Coronary artery (tissue), 2 donors: ENCODE measurements at regions not wholly inside any gene's neighbourhood (a gene's known extent, or its start where the extent isn't known, plus 50 kb on each side); places are given as distances from the start of the nearest gene placed in this dataset.

Experiments used
- DNase-seq: peaks from one replicate; pipeline ENCODE4 v3.0.0-alpha.2; 2017; ENCODE audit warnings: low spot score
- H3K27ac ChIP-seq, 2 donors: fragments of 200-600 bp; sonication (generic); one replicate each; pipeline ENCODE4 v1.5.1; 2016 to 2019
- H3K4me3 ChIP-seq: fragments of 200-600 bp; sonication (generic); 2 replicates; pipeline ENCODE4 v1.5.1; 2016; ENCODE audit warnings: mild to moderate bottlenecking, moderate library complexity
- TF ChIP-seq, protein P1 (sequence below): fragments of 200-600 bp; sonication (generic); IDR thresholded peaks from one replicate; pipeline ENCODE4 v1.5.1; 2019; ENCODE audit warnings: antibody characterized with exemption

DNA sequence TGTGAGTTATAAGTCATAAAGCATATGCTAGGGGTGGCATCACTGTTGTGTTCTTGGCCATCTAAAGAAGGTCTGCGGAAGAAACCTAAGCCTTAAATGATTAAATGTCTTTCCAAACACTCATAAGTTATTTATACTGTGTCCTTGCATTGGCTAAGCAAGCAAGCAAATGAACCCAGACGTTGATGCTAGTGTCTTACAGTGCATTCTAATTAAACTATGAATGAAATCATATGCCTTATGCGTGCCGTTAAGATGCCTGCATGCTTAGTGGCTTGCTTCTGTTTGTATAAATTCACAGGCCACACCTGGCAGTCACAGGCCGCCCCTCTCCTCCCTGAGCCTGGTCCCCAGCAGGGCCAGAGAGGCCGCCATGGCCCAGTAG, 49.9 kb downstream of the RIN2 start:
- TF ChIP-seq, protein P1, sequence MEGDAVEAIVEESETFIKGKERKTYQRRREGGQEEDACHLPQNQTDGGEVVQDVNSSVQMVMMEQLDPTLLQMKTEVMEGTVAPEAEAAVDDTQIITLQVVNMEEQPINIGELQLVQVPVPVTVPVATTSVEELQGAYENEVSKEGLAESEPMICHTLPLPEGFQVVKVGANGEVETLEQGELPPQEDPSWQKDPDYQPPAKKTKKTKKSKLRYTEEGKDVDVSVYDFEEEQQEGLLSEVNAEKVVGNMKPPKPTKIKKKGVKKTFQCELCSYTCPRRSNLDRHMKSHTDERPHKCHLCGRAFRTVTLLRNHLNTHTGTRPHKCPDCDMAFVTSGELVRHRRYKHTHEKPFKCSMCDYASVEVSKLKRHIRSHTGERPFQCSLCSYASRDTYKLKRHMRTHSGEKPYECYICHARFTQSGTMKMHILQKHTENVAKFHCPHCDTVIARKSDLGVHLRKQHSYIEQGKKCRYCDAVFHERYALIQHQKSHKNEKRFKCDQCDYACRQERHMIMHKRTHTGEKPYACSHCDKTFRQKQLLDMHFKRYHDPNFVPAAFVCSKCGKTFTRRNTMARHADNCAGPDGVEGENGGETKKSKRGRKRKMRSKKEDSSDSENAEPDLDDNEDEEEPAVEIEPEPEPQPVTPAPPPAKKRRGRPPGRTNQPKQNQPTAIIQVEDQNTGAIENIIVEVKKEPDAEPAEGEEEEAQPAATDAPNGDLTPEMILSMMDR = no peak
- DNase-seq = no peak
- H3K4me3 ChIP-seq = no peak overlapping the region
- H3K27ac ChIP-seq = no peak overlapping the region

- DNase-seq = no peak
- Histone ChIP-seq H3K4me3 (no peak overlapping the region), H3K27ac (no peak overlapping the region)
- TF ChIP-seq, protein P1 = no peak
These were observed 50.4 kb downstream of the RIN2 start for GRCh38 chr20:19808498-19808897.

- Histone ChIP-seq H3K27ac (no peak overlapping the region), H3K4me3 (no peak overlapping the region)
- DNase-seq = no peak
- TF ChIP-seq, protein P1 = no peak
These were observed 51.4 kb downstream of the RIN2 start for GRCh38 chr20:19809505-19809904.

DNA sequence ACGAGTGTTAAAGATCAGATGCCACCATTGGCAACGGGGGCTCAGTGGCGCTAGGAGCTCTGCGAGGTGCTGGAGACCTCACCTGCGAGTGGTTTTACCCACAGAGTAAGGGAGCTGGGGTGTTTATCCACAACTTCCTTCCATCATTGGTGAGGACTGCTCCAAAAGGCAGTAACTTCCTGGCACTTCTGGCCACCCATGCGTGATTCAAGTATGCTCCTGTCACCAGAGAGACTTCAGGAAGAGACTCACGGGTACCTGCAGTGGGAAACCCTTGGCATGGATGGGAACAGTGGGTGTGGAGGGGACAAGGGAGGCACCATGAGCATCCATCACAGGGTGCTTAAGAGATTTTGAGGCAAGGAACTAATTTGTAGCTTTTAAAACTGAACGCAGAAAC, 53.2 kb downstream of the RIN2 start:
- Histone ChIP-seq H3K4me3 (no peak overlapping the region), H3K27ac (no peak overlapping the region)
- TF ChIP-seq, protein P1 = no peak
- DNase-seq = no peak

DNA sequence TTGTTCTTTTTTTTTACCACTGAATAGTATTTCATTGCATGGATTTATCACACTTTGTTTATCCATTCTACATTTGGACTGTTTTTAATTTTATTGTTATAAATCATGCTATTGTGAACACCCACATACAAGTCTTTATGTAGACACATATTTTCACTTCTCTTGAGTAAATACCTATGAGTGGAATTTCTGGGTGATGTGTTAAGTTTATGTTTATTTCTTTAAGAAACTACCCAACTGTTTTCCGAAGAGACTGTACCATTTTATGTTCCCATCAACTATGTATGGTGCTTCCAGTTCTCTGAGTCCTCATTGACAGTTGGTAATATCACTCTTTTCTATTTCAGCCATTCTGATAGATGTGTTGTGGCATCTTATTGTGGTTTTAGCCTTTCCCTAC, 54.0 kb downstream of the RIN2 start:
- no peak overlapping the region for H3K4me3 ChIP-seq

GRCh38 chr20:19812696-19813095, 54.6 kb downstream of the RIN2 start:
- peak overlapping the region in 1 of 2 donors; percentile 49 for H3K27ac ChIP-seq
- no peak overlapping the region for H3K4me3 ChIP-seq
- no peak for DNase-seq
- TF ChIP-seq, protein P1 = no peak

More for the DNA sequence above, 54.0 kb downstream of the RIN2 start:
- DNase-seq = no peak
- no peak overlapping the region for H3K27ac ChIP-seq
- TF ChIP-seq, protein P1 = no peak

GRCh38 chr20:19813846-19814640, 56.0 kb downstream of the RIN2 start:
- Histone ChIP-seq H3K27ac (peak overlapping the region; percentile 17 to 52), H3K4me3 (no peak overlapping the region)
- DNase-seq = no peak
- TF ChIP-seq, protein P1 = no peak
